ENCODE measurements at regions not wholly inside any gene's neighbourhood (a gene's known extent, or its start where the extent isn't known, plus 50 kb on each side); places are given as distances from the start of the nearest gene placed in this dataset.

GRCh38 chr17:34071886-34072420 is 183.1 kb upstream of the CCL2 start (continued):
- TF ChIP-seq, protein P1, sequence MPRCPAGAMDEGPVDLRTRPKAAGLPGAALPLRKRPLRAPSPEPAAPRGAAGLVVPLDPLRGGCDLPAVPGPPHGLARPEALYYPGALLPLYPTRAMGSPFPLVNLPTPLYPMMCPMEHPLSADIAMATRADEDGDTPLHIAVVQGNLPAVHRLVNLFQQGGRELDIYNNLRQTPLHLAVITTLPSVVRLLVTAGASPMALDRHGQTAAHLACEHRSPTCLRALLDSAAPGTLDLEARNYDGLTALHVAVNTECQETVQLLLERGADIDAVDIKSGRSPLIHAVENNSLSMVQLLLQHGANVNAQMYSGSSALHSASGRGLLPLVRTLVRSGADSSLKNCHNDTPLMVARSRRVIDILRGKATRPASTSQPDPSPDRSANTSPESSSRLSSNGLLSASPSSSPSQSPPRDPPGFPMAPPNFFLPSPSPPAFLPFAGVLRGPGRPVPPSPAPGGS (CRISPR knock-in tag; IDR thresholded peaks at IDR 0.05) = no peak
- TF ChIP-seq, protein P2, sequence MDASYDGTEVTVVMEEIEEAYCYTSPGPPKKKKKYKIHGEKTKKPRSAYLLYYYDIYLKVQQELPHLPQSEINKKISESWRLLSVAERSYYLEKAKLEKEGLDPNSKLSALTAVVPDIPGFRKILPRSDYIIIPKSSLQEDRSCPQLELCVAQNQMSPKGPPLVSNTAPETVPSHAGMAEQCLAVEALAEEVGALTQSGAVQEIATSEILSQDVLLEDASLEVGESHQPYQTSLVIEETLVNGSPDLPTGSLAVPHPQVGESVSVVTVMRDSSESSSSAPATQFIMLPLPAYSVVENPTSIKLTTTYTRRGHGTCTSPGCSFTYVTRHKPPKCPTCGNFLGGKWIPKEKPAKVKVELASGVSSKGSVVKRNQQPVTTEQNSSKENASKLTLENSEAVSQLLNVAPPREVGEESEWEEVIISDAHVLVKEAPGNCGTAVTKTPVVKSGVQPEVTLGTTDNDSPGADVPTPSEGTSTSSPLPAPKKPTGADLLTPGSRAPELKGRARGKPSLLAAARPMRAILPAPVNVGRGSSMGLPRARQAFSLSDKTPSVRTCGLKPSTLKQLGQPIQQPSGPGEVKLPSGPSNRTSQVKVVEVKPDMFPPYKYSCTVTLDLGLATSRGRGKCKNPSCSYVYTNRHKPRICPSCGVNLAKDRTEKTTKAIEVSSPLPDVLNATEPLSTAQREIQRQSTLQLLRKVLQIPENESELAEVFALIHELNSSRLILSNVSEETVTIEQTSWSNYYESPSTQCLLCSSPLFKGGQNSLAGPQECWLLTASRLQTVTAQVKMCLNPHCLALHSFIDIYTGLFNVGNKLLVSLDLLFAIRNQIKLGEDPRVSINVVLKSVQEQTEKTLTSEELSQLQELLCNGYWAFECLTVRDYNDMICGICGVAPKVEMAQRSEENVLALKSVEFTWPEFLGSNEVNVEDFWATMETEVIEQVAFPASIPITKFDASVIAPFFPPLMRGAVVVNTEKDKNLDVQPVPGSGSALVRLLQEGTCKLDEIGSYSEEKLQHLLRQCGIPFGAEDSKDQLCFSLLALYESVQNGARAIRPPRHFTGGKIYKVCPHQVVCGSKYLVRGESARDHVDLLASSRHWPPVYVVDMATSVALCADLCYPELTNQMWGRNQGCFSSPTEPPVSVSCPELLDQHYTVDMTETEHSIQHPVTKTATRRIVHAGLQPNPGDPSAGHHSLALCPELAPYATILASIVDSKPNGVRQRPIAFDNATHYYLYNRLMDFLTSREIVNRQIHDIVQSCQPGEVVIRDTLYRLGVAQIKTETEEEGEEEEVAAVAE (CRISPR knock-in tag; IDR thresholded peaks at IDR 0.05; ENCODE audit: borderline replicate concordance) = no peak
- TF ChIP-seq ZNF7 (CRISPR knock-in tag; IDR thresholded peaks at IDR 0.05) = no peak

- Histone ChIP-seq H3K27ac (ENCODE audit: extremely low read length, insufficient read depth, low read length) (no peak overlapping the region), H3K36me3 (replicated peaks in 1 of 2; ENCODE audit: control insufficient read depth in 1 of 2, insufficient read depth in 2 of 2, low read length in 2 of 2) (no peaks in the 10 kb centered on the region), H2AFZ (ENCODE audit: low read length) (no peak overlapping the region), H3K4me3 (replicated peaks in 1 of 3; ENCODE audit: insufficient read depth in 1 of 3, low read depth in 2 of 3, low read length in 3 of 3) (no peak overlapping the region), H3K27me3 (ENCODE audit: control insufficient read depth in 1 of 2, insufficient read depth in 2 of 2, low read length in 2 of 2) (no peaks in the 10 kb centered on the region; a peak in 2 of 5 replicates), H3K9ac (ENCODE audit: insufficient read depth, low read depth, low read length) (no peak overlapping the region), H3K4me2 (ENCODE audit: low read depth, low read length) (no peak overlapping the region), H3K4me1 (ENCODE audit: insufficient read depth, low read length) (no peaks in the 10 kb centered on the region), H4K20me1 (ENCODE audit: insufficient read depth, low read length) (no peaks in the 10 kb centered on the region), H3K79me2 (ENCODE audit: insufficient read depth, low read length) (no peaks in the 10 kb centered on the region), H3K9me3 (ENCODE audit: low read length) (0 out of 2 replicates have a peak, but pooled peaks cover 6% of the 10 kb centered on the region)
- BruUV-seq (replicated peaks) = no TSS peak
- ChIA-PET CTCF (ENCODE audit: low intra/inter-chr PET ratio, low total read pairs) (no interaction called here), POLR2A (no interaction called here)
- ATAC-seq = no peak
- in situ Hi-C loops (cut with HindIII; ENCODE audit: extremely low pct_ligation_motif_present, low pct_unique_long_range_greater_than_20kb) (no loop called here), intact Hi-C loops (cut with micrococcal nuclease; ENCODE audit: unreplicated experiment) (no loop called here)
- WGBS (ENCODE audit: low lambda C conversion rate) = 17% methylated on average over 3 of the region's 5 CpGs
- no peak for DNase-seq (ENCODE audit: low spot score)
- no peak for FAIRE-seq
- TF ChIP-seq RBAK (CRISPR knock-in tag; IDR thresholded peaks at IDR 0.05) (no peak), NCOA5 (CRISPR knock-in tag; IDR thresholded peaks at IDR 0.05) (no peak), NR2F1 (CRISPR knock-in tag; IDR thresholded peaks at IDR 0.05) (no peak), RXRB (CRISPR knock-in tag; IDR thresholded peaks at IDR 0.05; ENCODE audit: borderline replicate concordance) (no peak), NFRKB (IDR thresholded peaks at IDR 0.05) (no peak), ZBTB20 (CRISPR knock-in tag; IDR thresholded peaks at IDR 0.05; ENCODE audit: borderline replicate concordance, low read depth) (no peak), TRAFD1 (CRISPR knock-in tag; IDR thresholded peaks at IDR 0.05; ENCODE audit: borderline replicate concordance) (no peak)
- TF ChIP-seq, protein P3, sequence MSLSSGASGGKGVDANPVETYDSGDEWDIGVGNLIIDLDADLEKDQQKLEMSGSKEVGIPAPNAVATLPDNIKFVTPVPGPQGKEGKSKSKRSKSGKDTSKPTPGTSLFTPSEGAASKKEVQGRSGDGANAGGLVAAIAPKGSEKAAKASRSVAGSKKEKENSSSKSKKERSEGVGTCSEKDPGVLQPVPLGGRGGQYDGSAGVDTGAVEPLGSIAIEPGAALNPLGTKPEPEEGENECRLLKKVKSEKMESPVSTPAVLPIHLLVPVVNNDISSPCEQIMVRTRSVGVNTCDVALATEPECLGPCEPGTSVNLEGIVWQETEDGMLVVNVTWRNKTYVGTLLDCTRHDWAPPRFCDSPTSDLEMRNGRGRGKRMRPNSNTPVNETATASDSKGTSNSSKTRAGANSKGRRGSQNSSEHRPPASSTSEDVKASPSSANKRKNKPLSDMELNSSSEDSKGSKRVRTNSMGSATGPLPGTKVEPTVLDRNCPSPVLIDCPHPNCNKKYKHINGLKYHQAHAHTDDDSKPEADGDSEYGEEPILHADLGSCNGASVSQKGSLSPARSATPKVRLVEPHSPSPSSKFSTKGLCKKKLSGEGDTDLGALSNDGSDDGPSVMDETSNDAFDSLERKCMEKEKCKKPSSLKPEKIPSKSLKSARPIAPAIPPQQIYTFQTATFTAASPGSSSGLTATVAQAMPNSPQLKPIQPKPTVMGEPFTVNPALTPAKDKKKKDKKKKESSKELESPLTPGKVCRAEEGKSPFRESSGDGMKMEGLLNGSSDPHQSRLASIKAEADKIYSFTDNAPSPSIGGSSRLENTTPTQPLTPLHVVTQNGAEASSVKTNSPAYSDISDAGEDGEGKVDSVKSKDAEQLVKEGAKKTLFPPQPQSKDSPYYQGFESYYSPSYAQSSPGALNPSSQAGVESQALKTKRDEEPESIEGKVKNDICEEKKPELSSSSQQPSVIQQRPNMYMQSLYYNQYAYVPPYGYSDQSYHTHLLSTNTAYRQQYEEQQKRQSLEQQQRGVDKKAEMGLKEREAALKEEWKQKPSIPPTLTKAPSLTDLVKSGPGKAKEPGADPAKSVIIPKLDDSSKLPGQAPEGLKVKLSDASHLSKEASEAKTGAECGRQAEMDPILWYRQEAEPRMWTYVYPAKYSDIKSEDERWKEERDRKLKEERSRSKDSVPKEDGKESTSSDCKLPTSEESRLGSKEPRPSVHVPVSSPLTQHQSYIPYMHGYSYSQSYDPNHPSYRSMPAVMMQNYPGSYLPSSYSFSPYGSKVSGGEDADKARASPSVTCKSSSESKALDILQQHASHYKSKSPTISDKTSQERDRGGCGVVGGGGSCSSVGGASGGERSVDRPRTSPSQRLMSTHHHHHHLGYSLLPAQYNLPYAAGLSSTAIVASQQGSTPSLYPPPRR (CRISPR knock-in tag; IDR thresholded peaks at IDR 0.05; ENCODE audit: borderline replicate concordance) = no peak
Measured at GRCh38 chr17:34075076-34075475, 180.0 kb upstream of the CCL2 start.

All from HepG2 (cell line).